ENCODE measurements at regions not wholly inside any gene's neighbourhood (a gene's known extent, or its start where the extent isn't known, plus 50 kb on each side); places are given as distances from the start of the nearest gene placed in this dataset.
"Not testable (repeated sequence)": the region's sequence is repeated elsewhere in the genome, so short reads cannot be mapped to it uniquely, and the experiment has no call there.

DNA sequence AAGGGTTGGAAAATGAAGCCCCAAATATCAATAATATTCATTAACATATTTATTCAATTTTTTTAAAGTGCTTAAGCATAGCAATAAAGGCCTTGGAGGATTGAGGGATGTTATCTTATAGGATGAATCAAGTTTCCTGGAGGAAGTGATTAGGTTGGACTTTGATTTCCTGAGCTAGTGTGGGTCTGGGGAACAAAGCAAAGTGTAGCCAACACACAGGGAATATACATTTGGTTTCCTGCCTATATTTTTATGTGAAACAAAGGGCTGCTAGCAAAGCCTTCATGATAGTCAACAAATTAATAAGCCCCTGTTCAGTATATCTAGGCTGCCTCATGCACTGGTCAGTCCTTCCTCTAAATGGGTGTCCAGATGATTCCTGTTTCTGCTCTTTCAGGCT, 261.1 kb upstream of the IL12A start:
- DNase-seq (ENCODE audit: low read depth) = no peak

GRCh38 chr3:159731254-159731653, 257.4 kb upstream of the IL12A start:
- no peak for DNase-seq (ENCODE audit: low read depth)

GRCh38 chr3:159732172-159733111, 256.2 kb upstream of the IL12A start:
- DNase-seq (ENCODE audit: low read depth) = no peak

- DNase-seq (ENCODE audit: low read depth) = no peak
Observed at GRCh38 chr3:159733194-159733860, 255.3 kb upstream of the IL12A start.

DNA sequence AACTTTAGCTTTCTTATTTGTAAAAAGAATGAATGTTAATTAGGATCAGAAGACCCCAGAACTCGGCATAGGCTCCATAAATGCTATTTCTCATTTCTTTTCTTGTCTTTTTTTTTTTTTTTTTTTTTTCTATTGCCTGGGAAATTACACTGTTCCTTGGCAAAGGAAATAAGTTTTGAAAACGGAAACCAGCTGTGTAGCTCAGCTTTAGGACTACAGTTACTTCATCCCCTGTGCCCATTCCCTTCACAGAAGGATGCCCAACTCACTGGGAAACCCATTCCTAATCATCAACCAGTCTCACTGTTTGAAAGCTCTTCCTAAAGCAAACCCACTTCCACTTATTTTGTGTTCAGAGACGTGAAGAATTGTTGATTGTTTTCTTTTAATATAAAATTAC, 254.0 kb upstream of the IL12A start:
- no peak for DNase-seq (ENCODE audit: low read depth)

- no peak for DNase-seq (ENCODE audit: low read depth)
Observed at GRCh38 chr3:159739166-159739565, 249.5 kb upstream of the IL12A start.

DNA sequence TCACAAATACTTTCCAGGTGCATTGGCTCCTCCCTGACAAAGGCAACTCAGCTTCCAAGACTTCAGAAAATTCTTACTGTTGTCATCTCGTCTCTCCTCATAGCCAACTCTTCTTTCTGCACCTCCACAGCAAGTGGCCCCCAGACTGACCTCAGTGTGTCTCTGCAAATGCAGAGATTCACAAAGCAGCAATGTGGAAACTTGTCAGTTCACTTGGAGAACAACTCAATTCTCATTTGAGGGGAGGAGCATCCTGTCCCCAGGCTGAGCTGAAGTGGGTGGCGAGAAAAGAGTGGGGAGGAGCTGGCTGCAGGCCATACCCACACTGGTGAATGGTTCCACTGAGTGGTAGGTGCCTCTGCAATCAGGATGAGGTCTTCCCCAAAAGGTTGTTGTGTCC, 248.7 kb upstream of the IL12A start:
- DNase-seq (ENCODE audit: low read depth) = no peak

GRCh38 chr3:159741281-159741680, 247.4 kb upstream of the IL12A start:
- DNase-seq (ENCODE audit: low read depth) = no peak

DNA sequence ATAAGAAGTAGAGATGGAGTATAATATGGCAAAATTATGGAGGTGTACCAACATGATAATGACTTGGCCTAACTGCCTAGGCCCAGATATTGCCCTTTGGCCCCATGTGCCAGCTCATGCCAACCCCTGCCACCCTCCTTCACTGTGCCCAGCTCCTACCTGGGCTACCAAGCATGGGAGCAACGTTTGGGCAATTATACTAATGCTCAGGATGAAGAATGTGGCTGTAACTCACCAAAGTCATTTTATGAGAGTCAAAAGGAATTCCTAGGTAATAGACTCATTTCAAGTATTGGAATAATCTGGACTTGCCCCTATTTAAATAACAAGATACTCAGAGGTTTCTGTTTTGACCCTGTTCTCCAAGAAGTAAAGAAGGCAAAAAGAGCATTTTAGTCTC, 240.2 kb upstream of the IL12A start:
- no peak for DNase-seq (ENCODE audit: low read depth)

DNA sequence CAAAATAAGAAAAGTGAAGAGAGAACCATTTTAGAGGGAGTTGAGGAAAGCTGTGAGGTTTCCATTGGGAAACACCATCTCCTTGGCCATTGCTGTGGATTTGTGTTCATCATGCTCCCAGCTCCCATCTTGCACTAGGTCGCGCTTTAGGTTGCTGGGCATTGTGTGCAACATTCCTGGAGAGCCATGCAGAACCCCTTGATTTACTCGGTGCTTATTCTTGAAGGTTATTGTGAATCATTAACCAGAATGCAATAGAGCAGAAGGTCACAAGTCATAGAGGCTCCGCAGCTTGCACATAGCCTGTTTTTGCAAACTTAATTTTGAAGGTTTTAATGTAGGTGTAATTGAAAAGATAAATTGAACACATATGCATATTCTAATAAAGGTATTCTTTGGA, 239.2 kb upstream of the IL12A start:
- no peak for DNase-seq (ENCODE audit: low read depth)

- no peak for DNase-seq (ENCODE audit: low read depth)
Observed at GRCh38 chr3:159751146-159751545, 237.5 kb upstream of the IL12A start.

DNA sequence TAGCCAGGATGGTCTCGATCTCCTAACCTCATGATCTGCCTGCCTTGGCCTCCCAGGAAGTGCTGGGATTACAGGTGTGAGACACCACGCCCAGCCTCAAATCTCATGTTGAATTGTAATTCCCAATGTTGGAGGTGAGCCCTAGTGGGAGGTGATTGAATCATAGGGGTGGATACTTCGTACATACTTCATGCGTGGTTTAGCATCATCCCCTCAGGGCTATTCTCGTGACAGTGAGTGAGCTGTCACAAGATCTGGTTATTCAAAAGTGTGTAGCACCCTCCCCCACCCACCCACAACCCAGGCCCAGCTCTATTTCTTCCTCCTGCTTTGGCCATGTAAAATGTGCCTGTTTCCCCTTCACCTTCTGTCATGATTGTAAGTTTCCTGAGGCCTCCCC, 236.9 kb upstream of the IL12A start:
- no peak for DNase-seq (ENCODE audit: low read depth)

GRCh38 chr3:159756279-159757207, 232.1 kb upstream of the IL12A start:
- not testable (repeated sequence) for DNase-seq (ENCODE audit: low read depth)

DNA sequence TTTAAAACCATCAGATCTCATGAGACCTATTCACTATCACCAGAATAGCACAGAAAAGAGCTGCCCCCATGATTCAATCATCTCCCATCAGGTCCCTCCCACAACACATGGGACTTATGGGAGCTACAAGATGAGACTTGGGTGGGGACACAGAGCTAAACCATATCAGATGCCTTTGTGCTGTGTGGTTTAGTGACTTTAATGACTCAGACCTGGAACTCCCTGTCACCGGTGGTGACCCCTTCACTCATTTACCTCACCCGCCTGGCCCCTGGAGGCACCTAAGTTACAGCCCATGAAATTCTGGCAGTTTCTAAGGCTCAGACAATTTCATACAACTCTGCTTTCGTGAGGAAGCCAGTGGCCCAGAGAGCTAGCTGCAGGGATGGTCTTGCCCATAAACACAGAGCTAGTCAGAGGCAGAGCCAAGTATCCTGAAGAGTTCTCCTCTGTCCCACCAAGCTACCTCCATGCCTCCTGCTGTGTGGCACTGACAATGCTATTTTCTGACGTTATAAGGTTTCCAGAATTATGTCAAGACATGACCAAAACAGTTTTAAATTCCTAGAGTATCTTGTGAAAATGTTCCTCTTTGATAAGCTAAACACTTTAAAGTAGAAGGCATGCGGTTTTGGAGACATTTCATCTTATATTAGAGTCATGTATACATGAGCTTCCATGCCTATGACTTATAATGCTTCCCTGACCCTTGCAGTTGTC, 231.1 kb upstream of the IL12A start:
- DNase-seq (ENCODE audit: low read depth) = no peak

DNA sequence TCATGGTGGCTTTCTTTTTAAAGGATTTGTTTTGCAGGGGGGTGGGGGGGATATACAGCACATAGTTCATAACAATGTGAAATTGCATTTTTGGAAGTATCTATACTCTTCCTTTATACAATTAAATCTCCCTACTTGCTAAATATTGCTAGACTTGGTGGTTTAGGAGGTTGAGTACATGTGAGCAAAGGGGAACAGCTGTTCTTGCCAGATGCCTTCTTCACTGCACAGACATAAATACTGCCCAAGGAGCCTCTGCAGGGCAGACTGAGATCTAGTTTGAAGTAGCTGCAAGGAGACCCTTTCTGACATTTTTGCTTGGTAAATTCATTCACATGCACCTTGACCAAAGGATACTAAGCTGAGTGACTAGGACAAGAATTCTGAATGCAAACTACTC, 228.6 kb upstream of the IL12A start:
- DNase-seq (ENCODE audit: low read depth) = no peak

- DNase-seq (ENCODE audit: low read depth) = no peak
Observed at GRCh38 chr3:159761369-159761768, 227.3 kb upstream of the IL12A start.

DNA sequence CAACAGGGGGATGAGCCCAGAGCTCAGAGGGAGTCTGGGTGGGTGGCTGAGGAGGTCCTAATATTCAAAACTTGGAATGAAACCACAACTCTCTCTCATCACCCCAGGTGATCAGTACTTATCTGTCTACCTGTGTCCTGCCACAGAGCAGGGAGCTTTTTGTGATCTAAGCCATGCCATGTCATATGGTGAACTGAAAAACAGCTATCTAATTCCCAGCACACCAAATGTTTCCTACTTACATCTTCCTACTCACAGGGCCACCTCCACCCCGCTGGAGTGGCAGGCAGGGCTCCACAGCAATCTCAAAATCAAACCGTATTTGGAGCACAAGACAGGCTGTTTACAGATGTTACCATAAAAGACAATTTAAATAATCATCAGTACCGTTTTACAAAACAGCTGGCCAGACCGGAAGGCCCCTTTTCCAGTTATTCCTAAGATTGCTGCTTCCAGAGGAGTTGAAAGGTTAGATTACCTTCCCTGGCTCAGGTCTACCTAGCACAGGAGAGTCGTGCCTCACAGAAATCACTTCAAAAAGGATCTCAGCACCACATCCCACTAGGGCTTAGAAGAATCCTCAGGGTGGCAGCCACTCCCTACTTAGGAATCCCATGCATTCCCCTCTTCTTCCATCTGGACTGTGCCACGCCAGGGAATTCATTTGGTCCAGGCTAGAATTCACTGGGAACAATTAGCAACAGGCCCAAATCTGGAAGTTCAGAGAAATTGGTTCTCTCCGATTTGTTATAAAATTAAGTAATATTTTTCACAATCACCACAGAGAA, 226.6 kb upstream of the IL12A start:
- no peak for DNase-seq (ENCODE audit: low read depth)

GRCh38 chr3:159763011-159763601, 225.5 kb upstream of the IL12A start:
- DNase-seq (ENCODE audit: low read depth) = peak; percentile 19

- no peak for DNase-seq (ENCODE audit: low read depth)
Observed at GRCh38 chr3:159763602-159764489, 224.8 kb upstream of the IL12A start.

Data from T-helper 22 cell (primary cell).